ENCODE measurements at regions not wholly inside any gene's neighbourhood (a gene's known extent, or its start where the extent isn't known, plus 50 kb on each side); places are given as distances from the start of the nearest gene placed in this dataset.

- FAIRE-seq (no peak), ATAC-seq (no peak), DNase-seq (no peak)
- WGBS, 2 donors = 81 to 83% methylated on average over 4 of the region's 4 CpGs
- Histone ChIP-seq H3K9me3 (no peaks in the 10 kb centered on the region), H3K27me3 (no peaks in the 10 kb centered on the region), H3K27ac (no peak overlapping the region), H3K4me3 (no peak overlapping the region), H3K4me1 (no peaks in the 10 kb centered on the region), H3K36me3 (no peaks in the 10 kb centered on the region)
- intact Hi-C loops (cut with DNase I) = no loop called here
- TF ChIP-seq CTCF (IDR thresholded peaks at IDR 0.05) = no peak
Observed at GRCh38 chr6:117034971-117035370, 157.9 kb downstream of the RFX6 start.

GRCh38 chr6:117050301-117050700 is 173.3 kb downstream of the RFX6 start:
- Histone ChIP-seq H3K4me3 (no peak overlapping the region), H3K9me3 (no peaks in the 10 kb centered on the region), H3K36me3 (no peaks in the 10 kb centered on the region), H3K27me3 (no peaks in the 10 kb centered on the region), H3K4me1 (no peaks in the 10 kb centered on the region), H3K27ac (no peak overlapping the region)
- 52 to 65% methylated on average over 3 of the region's 3 CpGs for WGBS, 2 donors
- no peak for FAIRE-seq
- ATAC-seq = no peak
- intact Hi-C loops (cut with DNase I) = no loop called here
- DNase-seq = no peak
- TF ChIP-seq CTCF (IDR thresholded peaks at IDR 0.05) = no peak

- intact Hi-C loops (cut with DNase I) = no loop called here
- Histone ChIP-seq H3K4me1 (no peaks in the 10 kb centered on the region), H3K27me3 (no peaks in the 10 kb centered on the region), H3K27ac (no peak overlapping the region), H3K36me3 (no peaks in the 10 kb centered on the region), H3K9me3 (no peaks in the 10 kb centered on the region), H3K4me3 (no peak overlapping the region)
- no peak for TF ChIP-seq CTCF (IDR thresholded peaks at IDR 0.05)
- 26 to 29% methylated on average over 2 of the region's 2 CpGs for WGBS, 2 donors
- FAIRE-seq = no peak
- ATAC-seq = no peak
- DNase-seq = peak in 3 of 6 donors; percentile 25 to 47 (median 32)
Observed at GRCh38 chr6:117072134-117072533, 193.2 kb upstream of the VGLL2 start.

- ATAC-seq = no peak
Observed at GRCh38 chr6:117072781-117073180, 192.6 kb upstream of the VGLL2 start.

GRCh38 chr6:117074672-117075071 is 190.7 kb upstream of the VGLL2 start:
- WGBS, 2 donors = 4 to 8% methylated on average over 5 of the region's 5 CpGs
- no peaks in the 10 kb centered on the region for H3K9me3 ChIP-seq
- H3K36me3 ChIP-seq = no peaks in the 10 kb centered on the region
- no peak overlapping the region for H3K27ac ChIP-seq
- H3K4me3 ChIP-seq = no peak overlapping the region
- H3K4me1 ChIP-seq = no peaks in the 10 kb centered on the region
- FAIRE-seq = no peak
- intact Hi-C loops (cut with DNase I) = no loop called here
- no peaks in the 10 kb centered on the region for H3K27me3 ChIP-seq
- no peak for DNase-seq
- no peak for TF ChIP-seq CTCF (IDR thresholded peaks at IDR 0.05)
- ATAC-seq = no peak

More at GRCh38 chr6:117072781-117073180, 192.6 kb upstream of the VGLL2 start:
- DNase-seq (no peak), FAIRE-seq (no peak)
- WGBS, 2 donors = 13 to 25% methylated on average over 5 of the region's 5 CpGs
- TF ChIP-seq CTCF (IDR thresholded peaks at IDR 0.05) = no peak
- Histone ChIP-seq H3K9me3 (no peaks in the 10 kb centered on the region), H3K4me3 (no peak overlapping the region), H3K27ac (no peak overlapping the region), H3K4me1 (no peaks in the 10 kb centered on the region), H3K36me3 (no peaks in the 10 kb centered on the region), H3K27me3 (no peaks in the 10 kb centered on the region)
- intact Hi-C loops (cut with DNase I) = no loop called here
